Mammary epithelial cell (primary cell): ENCODE measurements at regions not wholly inside any gene's neighbourhood (a gene's known extent, or its start where the extent isn't known, plus 50 kb on each side); places are given as distances from the start of the nearest gene placed in this dataset.
"Not testable (repeated sequence)": the region's sequence is repeated elsewhere in the genome, so short reads cannot be mapped to it uniquely, and the experiment has no call there.

Experiments used
- EZH2 ChIP-seq: IDR thresholded peaks from 2 replicates; pipeline ENCODE4 v1.6.1; 2012; ENCODE audit warnings: low read length, inconsistent platforms, borderline replicate concordance
- TF ChIP-seq, protein P1 (sequence below), 2 donors: IDR thresholded peaks in 1 of 2; conservative IDR thresholded peaks in 1 of 2; 2 replicates each; pipeline ENCODE4 v1.5.1; 2011 to 2012; ENCODE audit warnings: inconsistent platforms in 2 of 2, low read length in 2 of 2, mild to moderate bottlenecking in 2 of 2, control low read depth in 1 of 2, low read depth in 1 of 2; ENCODE audit not compliant: insufficient read depth in 1 of 2; ENCODE audit errors: extremely low read depth in 1 of 2

DNA sequence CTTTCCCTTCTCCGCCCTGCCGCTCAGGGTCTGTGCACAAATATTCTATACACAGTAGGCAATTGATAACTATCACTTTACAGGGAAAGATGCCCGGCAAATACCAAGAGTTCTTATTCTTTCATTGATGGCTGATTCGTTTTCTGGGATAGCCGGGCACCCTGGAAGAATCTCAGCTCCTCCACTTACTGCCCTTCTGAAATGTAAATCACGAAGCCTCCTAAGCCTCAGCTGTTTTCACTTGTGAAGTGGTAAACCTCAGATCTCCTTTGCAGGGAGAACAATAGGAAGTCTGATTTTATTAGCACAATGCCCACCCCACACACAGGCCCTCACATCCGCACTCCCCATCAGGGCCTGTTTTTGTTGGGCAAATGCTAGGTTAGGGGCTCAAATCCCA lies 203.8 kb upstream of the SPATA31A3 start:
- TF ChIP-seq, protein P1, sequence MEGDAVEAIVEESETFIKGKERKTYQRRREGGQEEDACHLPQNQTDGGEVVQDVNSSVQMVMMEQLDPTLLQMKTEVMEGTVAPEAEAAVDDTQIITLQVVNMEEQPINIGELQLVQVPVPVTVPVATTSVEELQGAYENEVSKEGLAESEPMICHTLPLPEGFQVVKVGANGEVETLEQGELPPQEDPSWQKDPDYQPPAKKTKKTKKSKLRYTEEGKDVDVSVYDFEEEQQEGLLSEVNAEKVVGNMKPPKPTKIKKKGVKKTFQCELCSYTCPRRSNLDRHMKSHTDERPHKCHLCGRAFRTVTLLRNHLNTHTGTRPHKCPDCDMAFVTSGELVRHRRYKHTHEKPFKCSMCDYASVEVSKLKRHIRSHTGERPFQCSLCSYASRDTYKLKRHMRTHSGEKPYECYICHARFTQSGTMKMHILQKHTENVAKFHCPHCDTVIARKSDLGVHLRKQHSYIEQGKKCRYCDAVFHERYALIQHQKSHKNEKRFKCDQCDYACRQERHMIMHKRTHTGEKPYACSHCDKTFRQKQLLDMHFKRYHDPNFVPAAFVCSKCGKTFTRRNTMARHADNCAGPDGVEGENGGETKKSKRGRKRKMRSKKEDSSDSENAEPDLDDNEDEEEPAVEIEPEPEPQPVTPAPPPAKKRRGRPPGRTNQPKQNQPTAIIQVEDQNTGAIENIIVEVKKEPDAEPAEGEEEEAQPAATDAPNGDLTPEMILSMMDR (conservative IDR thresholded peaks at IDR 0.05 in 1 of 2, IDR thresholded peaks at IDR 0.05 in 1 of 2; ENCODE audit: extremely low read depth in 1 of 2, insufficient read depth in 1 of 2, low read depth in 1 of 2, low read length in 2 of 2), result not testable (repeated sequence)
- not testable (repeated sequence) for TF ChIP-seq EZH2
